SU-DHL-6 (cell line): ENCODE measurements at regions not wholly inside any gene's neighbourhood (a gene's known extent, or its start where the extent isn't known, plus 50 kb on each side); places are given as distances from the start of the nearest gene placed in this dataset.

Source experiments
- H2AFZ ChIP-seq: fragments of 200-600 bp; sonication (generic); 2 replicates; pipeline ENCODE4 v1.6.1; 2014; ENCODE audit warnings: low read depth, mild to moderate bottlenecking, moderate library complexity, mixed read lengths, antibody characterized with exemption, low read length; ENCODE audit not compliant: severe bottlenecking
- H3F3A ChIP-seq: fragments of 200-600 bp; shearing (Covaris generic); 2 replicates; pipeline ENCODE4 v1.6.0; 2016; ENCODE audit warnings: antibody characterized with exemption, mild to moderate bottlenecking; ENCODE audit not compliant: insufficient read depth
- H3K27ac ChIP-seq: fragments of 200-600 bp; sonication (generic); 2 replicates; pipeline ENCODE4 v1.5.1; 2016; ENCODE audit warnings: low read depth, mild to moderate bottlenecking, low read length, moderate library complexity, mixed read lengths
- H3K27me3 ChIP-seq: fragments of 200-600 bp; sonication (generic), shearing (Covaris generic); 2 replicates; pipeline ENCODE4 v1.6.0; 2014; ENCODE audit warnings: mild to moderate bottlenecking, low read length
- H3K36me3 ChIP-seq: fragments of 200-600 bp; sonication (generic); 2 replicates; pipeline ENCODE4 v1.6.1; 2014; ENCODE audit warnings: mild to moderate bottlenecking, low read length, mixed read lengths
- H3K4me2 ChIP-seq: fragments of 300-600, 200-600 bp; shearing (Covaris generic), sonication (generic); 2 replicates; pipeline ENCODE4 v1.6.0; 2014; ENCODE audit warnings: low read length, low read depth, mild to moderate bottlenecking; ENCODE audit not compliant: poor library complexity, severe bottlenecking
- H3K4me3 ChIP-seq: fragments of 200-600 bp; sonication (generic); 2 replicates; pipeline ENCODE4 v1.5.1; 2014; ENCODE audit warnings: antibody characterized with exemption, low read length, mild to moderate bottlenecking, mixed read lengths; ENCODE audit not compliant: insufficient read depth, poor library complexity, severe bottlenecking
- H3K79me2 ChIP-seq: fragments of 200-600 bp; sonication (generic); 2 replicates; pipeline ENCODE4 v1.6.1; 2014; ENCODE audit warnings: mild to moderate bottlenecking, low read length, moderate library complexity; ENCODE audit not compliant: insufficient read depth
- H3K9ac ChIP-seq: fragments of 200-600 bp; sonication (generic); 2 replicates; pipeline ENCODE4 v1.7.0; 2014; ENCODE audit warnings: mild to moderate bottlenecking, low read length
- H3K9me2 ChIP-seq: fragments of 200-600 bp; sonication (generic); replicated peaks from 2 replicates; pipeline ENCODE4 v1.6.1; 2014; ENCODE audit warnings: low read length; ENCODE audit not compliant: insufficient read depth
- H3K9me3 ChIP-seq: fragments of 200-600 bp; sonication (generic); 2 replicates; pipeline ENCODE4 v1.6.1; 2014; ENCODE audit warnings: low read length, mixed read lengths; ENCODE audit not compliant: insufficient read depth
- H4K20me1 ChIP-seq: fragments of 200-600 bp; sonication (generic); 2 replicates; pipeline ENCODE4 v1.6.1; 2014; ENCODE audit warnings: low read depth, mild to moderate bottlenecking, antibody characterized with exemption, low read length, moderate library complexity, mixed read lengths
- CTCF ChIP-seq: fragments of 200-600 bp; sonication (generic); IDR thresholded peaks from one replicate; pipeline ENCODE4 v1.5.1; 2017; ENCODE audit warnings: antibody characterized with exemption, mild to moderate bottlenecking, low read length, moderate library complexity; ENCODE audit not compliant: insufficient read depth, poor library complexity, severe bottlenecking
- EZH2phosphoT487 ChIP-seq: fragments of 200-600 bp; sonication (generic), shearing (Covaris generic); conservative IDR thresholded peaks from 2 replicates; pipeline ENCODE4 v1.6.1; 2018; ENCODE audit warnings: mild to moderate bottlenecking, antibody characterized with exemption, low read length, moderate library complexity, mixed read lengths

GRCh38 chr14:82647088-82647810 is 1113.6 kb upstream of the SEL1L start:
- no peaks in the 10 kb centered on the region for H3K36me3 ChIP-seq
- no peaks in the 10 kb centered on the region for H3K27me3 ChIP-seq
- H3K9me3 ChIP-seq = no peaks in the 10 kb centered on the region
- TF ChIP-seq CTCF (no peak), EZH2phosphoT487 (no peak)
- H3K9ac ChIP-seq = no peak overlapping the region
- H3K4me2 ChIP-seq = no peak overlapping the region
- H3K4me3 ChIP-seq = no peak overlapping the region
- H4K20me1 ChIP-seq = no peaks in the 10 kb centered on the region
- no peaks in the 10 kb centered on the region for H3K79me2 ChIP-seq
- H3K27ac ChIP-seq = no peak overlapping the region
- H3F3A ChIP-seq = no peaks in the 10 kb centered on the region
- H2AFZ ChIP-seq = no peak overlapping the region
- no peaks in the 10 kb centered on the region for H3K9me2 ChIP-seq

- no peaks in the 10 kb centered on the region for H3K36me3 ChIP-seq
- no peaks in the 10 kb centered on the region for H3K9me2 ChIP-seq
- no peaks in the 10 kb centered on the region for H3K9me3 ChIP-seq
- no peaks in the 10 kb centered on the region for H3K27me3 ChIP-seq
- no peak overlapping the region for H3K4me3 ChIP-seq
- no peaks in the 10 kb centered on the region for H3F3A ChIP-seq
- no peak overlapping the region for H2AFZ ChIP-seq
- H3K27ac ChIP-seq = no peak overlapping the region
- H3K4me2 ChIP-seq = no peak overlapping the region
- no peaks in the 10 kb centered on the region for H3K79me2 ChIP-seq
- no peaks in the 10 kb centered on the region for H4K20me1 ChIP-seq
- H3K9ac ChIP-seq = no peak overlapping the region
- TF ChIP-seq EZH2phosphoT487 (no peak), CTCF (no peak)
Measured at GRCh38 chr14:82655770-82656169, 1122.1 kb upstream of the SEL1L start.

GRCh38 chr14:82657186-82657675 is 1123.6 kb upstream of the SEL1L start:
- H4K20me1 ChIP-seq = no peaks in the 10 kb centered on the region

More at GRCh38 chr14:82657186-82657675, 1123.6 kb upstream of the SEL1L start:
- Histone ChIP-seq H3K9me2 (no peaks in the 10 kb centered on the region), H2AFZ (no peak overlapping the region), H3K9me3 (no peaks in the 10 kb centered on the region), H3K27me3 (no peaks in the 10 kb centered on the region), H3F3A (no peaks in the 10 kb centered on the region), H3K4me3 (no peak overlapping the region), H3K27ac (no peak overlapping the region), H3K36me3 (no peaks in the 10 kb centered on the region), H3K79me2 (no peaks in the 10 kb centered on the region), H3K4me2 (no peak overlapping the region), H3K9ac (no peak overlapping the region)
- TF ChIP-seq EZH2phosphoT487 (no peak), CTCF (no peak)
